ENCODE measurements at regions not wholly inside any gene's neighbourhood (a gene's known extent, or its start where the extent isn't known, plus 50 kb on each side); places are given as distances from the start of the nearest gene placed in this dataset.
"Not testable (repeated sequence)": the region's sequence is repeated elsewhere in the genome, so short reads cannot be mapped to it uniquely, and the experiment has no call there.

- in situ Hi-C loops (cut with HindIII; ENCODE audit: low sequenced_read_pairs) = no loop called here
These were observed 130.2 kb upstream of the SGO1 start for GRCh38 chr3:20316238-20316637.

GRCh38 chr3:20310629-20311028, 124.6 kb upstream of the SGO1 start:
- in situ Hi-C loops (cut with HindIII; ENCODE audit: low sequenced_read_pairs) = no loop called here

GRCh38 chr3:20307383-20307782, 121.4 kb upstream of the SGO1 start:
- in situ Hi-C loops (cut with HindIII; ENCODE audit: low sequenced_read_pairs) = no loop called here

GRCh38 chr3:20305647-20306046, 119.6 kb upstream of the SGO1 start:
- in situ Hi-C loops (cut with HindIII; ENCODE audit: low sequenced_read_pairs) = no loop called here

GRCh38 chr3:20302766-20303165, 116.8 kb upstream of the SGO1 start:
- in situ Hi-C loops (cut with HindIII; ENCODE audit: low sequenced_read_pairs) = no loop called here

- in situ Hi-C loops (cut with HindIII; ENCODE audit: low sequenced_read_pairs) = loop anchor here (5.0 kb wide), 1 partner anchor 56 kb away; no protein-coding TSS in a partner anchor
These were observed 102.0 kb upstream of the SGO1 start for GRCh38 chr3:20288050-20288449.

- in situ Hi-C loops (cut with HindIII; ENCODE audit: low sequenced_read_pairs) = no loop called here
These were observed 94.3 kb upstream of the SGO1 start for GRCh38 chr3:20280257-20280656.

GRCh38 chr3:20265977-20266376, 80.0 kb upstream of the SGO1 start:
- in situ Hi-C loops (cut with HindIII; ENCODE audit: low sequenced_read_pairs) = not testable (repeated sequence)

- in situ Hi-C loops (cut with HindIII; ENCODE audit: low sequenced_read_pairs) = no loop called here
These were observed 79.0 kb upstream of the SGO1 start for GRCh38 chr3:20264900-20265567.

GRCh38 chr3:20258371-20258770, 72.4 kb upstream of the SGO1 start:
- in situ Hi-C loops (cut with HindIII; ENCODE audit: low sequenced_read_pairs) = no loop called here

- in situ Hi-C loops (cut with HindIII; ENCODE audit: low sequenced_read_pairs) = no loop called here
These were observed 70.1 kb upstream of the SGO1 start for GRCh38 chr3:20256144-20256543.

- in situ Hi-C loops (cut with HindIII; ENCODE audit: low sequenced_read_pairs) = no loop called here
These were observed 68.5 kb upstream of the SGO1 start for GRCh38 chr3:20254268-20255117.

GRCh38 chr3:20250786-20251185, 64.8 kb upstream of the SGO1 start:
- in situ Hi-C loops (cut with HindIII; ENCODE audit: low sequenced_read_pairs) = no loop called here

- in situ Hi-C loops (cut with HindIII; ENCODE audit: low sequenced_read_pairs) = no loop called here
These were observed 64.3 kb upstream of the SGO1 start for GRCh38 chr3:20250314-20250713.

GRCh38 chr3:20246662-20247061, 60.7 kb upstream of the SGO1 start:
- in situ Hi-C loops (cut with HindIII; ENCODE audit: low sequenced_read_pairs) = no loop called here

- in situ Hi-C loops (cut with HindIII; ENCODE audit: low sequenced_read_pairs) = no loop called here
These were observed 59.8 kb upstream of the SGO1 start for GRCh38 chr3:20245781-20246180.

GRCh38 chr3:20240154-20240883, 54.3 kb upstream of the SGO1 start:
- in situ Hi-C loops (cut with HindIII; ENCODE audit: low sequenced_read_pairs) = no loop called here

- in situ Hi-C loops (cut with HindIII; ENCODE audit: low sequenced_read_pairs) = not testable (repeated sequence)
These were observed 52.2 kb upstream of the SGO1 start for GRCh38 chr3:20238199-20238598.

- in situ Hi-C loops (cut with HindIII; ENCODE audit: low sequenced_read_pairs) = no loop called here
These were observed 50.6 kb upstream of the SGO1 start for GRCh38 chr3:20236603-20237002.
